ENCODE measurements at regions not wholly inside any gene's neighbourhood (a gene's known extent, or its start where the extent isn't known, plus 50 kb on each side); places are given as distances from the start of the nearest gene placed in this dataset.

GRCh38 chr12:38141239-38141638 lies 175.3 kb upstream of the ALG10B start:
- DNase-seq, result no peak

GRCh38 chr12:38141861-38142260 lies 174.7 kb upstream of the ALG10B start:
- no peak for DNase-seq

DNA sequence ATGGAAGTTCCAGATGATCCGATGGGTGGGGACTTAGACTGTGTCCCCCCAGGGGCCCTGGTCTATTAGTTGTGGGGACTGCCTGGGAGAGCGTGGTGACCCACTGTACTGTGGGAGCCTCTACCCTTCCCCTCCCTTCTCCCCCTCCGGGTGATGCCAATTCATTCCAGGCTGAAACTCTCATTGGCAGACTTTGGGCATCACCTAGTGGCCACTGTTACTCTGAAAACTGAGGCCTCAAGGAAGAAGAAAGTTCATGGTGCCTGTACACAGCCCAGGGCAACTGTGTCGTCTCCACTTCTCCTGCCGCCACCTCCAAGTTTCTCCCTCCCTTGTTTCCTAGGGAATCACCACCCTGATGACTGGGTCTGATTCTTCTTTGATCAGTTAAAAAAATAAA lies 173.6 kb upstream of the ALG10B start:
- no peak for DNase-seq

GRCh38 chr12:38144049-38144448 lies 172.5 kb upstream of the ALG10B start:
- DNase-seq, result no peak

GRCh38 chr12:38144601-38145436 lies 171.8 kb upstream of the ALG10B start:
- no peak for DNase-seq

DNA sequence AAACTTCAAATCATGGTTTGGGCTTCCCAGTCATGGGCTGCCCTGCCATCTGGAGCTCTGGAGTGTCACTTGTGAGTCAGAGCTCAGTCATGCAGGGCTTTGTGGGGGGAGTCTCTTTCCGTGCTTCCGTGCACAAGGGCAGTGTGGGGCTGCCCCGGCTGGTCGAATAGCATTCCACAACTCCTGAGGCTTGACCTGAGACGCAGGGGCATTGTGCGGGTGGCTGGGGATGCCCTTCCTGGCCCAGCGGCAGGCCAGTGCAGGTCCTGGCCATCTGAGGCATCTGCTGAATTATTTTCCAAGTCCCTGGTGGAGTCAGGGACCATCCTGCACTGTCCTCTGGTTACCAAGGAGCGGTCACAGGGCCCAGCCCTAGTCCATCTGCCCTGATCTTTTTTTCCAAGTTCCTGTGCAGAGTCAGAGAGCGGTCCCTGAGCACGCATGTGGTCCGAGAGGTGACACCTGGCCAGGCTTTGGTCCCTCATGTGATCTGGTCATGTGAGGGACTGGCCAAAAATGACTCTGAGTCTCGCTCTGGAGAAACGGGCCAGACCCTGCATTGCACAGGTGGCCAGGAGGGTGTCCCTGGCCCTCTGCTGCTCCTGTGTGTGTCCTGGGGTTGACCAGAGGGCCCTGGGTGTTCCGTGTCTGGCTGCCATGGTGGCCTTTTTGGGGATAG lies 167.0 kb upstream of the ALG10B start:
- no peak for DNase-seq

- no peak for DNase-seq
Measured at GRCh38 chr12:38151991-38152700, 164.4 kb upstream of the ALG10B start.

- no peak for DNase-seq
Measured at GRCh38 chr12:38152816-38153736, 163.5 kb upstream of the ALG10B start.

DNA sequence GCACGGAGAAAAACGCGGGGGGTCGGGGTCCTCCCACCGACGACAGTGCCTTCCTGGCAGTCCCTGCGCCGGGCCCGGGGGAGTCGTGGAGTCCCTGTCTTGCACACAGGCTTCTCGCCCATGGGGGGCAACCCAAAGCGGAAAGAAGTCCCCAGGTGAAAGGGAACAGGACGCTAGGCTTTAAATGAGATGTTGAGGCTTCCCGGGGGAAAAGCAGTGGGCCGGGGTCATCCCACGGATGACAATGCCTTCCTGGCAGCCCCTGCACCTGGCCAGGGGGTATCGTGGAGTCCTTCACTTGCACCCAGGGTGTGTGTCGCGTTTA lies 162.9 kb upstream of the ALG10B start:
- no peak for DNase-seq

- no peak for DNase-seq
Measured at GRCh38 chr12:38154096-38155019, 162.2 kb upstream of the ALG10B start.

DNA sequence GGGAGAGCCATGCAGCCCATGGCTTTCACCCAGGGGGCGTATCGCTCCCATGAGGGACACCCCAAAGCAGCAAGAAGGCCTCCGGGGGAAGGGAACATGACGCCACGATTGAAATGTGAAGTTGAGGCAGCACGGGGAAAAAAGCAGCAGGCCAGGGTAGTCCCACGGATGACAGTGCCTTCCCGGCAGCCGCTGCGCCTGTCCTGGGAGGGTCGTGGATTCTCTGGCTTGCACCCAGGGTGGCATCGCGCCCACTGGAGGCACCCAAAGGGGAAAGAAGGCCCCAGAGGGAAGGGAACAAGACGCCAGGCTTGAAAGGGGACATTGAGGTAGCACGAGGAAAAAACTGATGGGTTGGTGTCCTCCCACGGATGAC lies 161.6 kb upstream of the ALG10B start:
- no peak for DNase-seq

- DNase-seq, result no peak
Measured at GRCh38 chr12:38155526-38156496, 160.8 kb upstream of the ALG10B start.

DNA sequence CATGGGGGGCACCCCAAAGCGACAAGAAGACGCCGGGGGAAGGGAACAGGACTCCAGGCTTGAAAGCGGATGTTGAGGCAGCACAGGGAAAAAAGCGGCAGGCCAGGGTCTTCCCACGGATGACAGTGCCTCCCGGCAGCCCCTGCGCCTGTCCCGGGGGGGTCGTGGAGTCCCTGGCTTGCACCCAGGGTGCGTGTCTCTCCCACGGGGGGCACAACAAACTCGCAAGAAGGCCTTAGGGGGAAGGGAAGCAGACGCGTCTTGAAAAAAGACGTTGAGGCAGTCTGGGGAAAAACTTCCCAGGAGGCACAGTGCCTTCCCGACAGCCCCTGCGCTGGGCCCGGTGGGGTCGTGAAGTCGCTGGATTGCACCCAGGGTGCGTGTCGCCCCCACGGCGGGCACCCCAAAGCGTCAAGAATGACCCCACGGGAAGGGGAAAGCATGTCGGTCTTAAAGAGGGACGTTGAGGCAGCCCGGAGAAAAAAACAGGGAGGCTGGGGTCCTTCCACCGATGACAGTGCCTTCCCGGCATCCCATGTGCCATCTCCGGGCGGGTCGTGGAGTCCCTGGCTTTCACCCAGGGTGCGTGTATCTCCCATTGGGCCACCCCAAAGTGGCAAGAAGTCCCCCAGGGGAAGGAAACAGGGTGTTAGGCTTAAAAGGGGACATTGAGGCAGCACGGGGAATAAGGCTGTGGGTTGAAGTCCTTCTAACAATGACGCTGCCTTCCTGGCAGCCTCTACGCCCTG lies 159.9 kb upstream of the ALG10B start:
- no peak for DNase-seq

GRCh38 chr12:38157274-38157932 lies 159.2 kb upstream of the ALG10B start:
- no peak for DNase-seq

GRCh38 chr12:38157933-38158401 lies 158.6 kb upstream of the ALG10B start:
- no peak for DNase-seq

GRCh38 chr12:38158428-38159091 lies 158.0 kb upstream of the ALG10B start:
- no peak for DNase-seq

DNA sequence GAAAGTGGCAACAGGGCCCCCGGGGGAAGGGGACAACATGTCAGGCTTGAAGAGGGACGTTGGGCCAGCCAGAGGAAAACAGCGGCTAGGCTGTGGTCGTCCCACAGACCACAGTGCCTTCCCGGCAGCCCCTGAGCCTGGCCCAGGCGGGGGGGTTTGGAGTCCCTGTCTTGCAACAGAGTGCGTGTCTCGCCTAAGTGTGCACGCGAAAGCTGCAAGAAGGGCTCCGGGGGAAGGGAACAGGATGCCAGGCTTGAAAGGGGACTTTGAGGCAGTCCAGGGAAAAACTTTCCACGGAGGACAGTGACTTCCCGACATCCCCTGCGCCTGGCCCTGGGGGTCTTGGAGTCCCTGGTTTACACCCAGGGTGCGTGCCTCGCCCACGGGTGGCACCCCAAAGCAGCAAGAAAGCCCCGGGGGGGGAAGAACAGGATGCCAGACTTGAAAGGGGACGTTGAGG lies 157.5 kb upstream of the ALG10B start:
- no peak for DNase-seq

- DNase-seq, result no peak
Measured at GRCh38 chr12:38159591-38160317, 156.8 kb upstream of the ALG10B start.
